Chondrocyte (in vitro differentiated cells): ENCODE measurements at regions not wholly inside any gene's neighbourhood (a gene's known extent, or its start where the extent isn't known, plus 50 kb on each side); places are given as distances from the start of the nearest gene placed in this dataset.

Experiments
- DNase-seq: peaks from one replicate; pipeline ENCODE4 v3.0.0; 2021; ENCODE audit warnings: mixed read lengths, low spot score
- H3K27ac Mint-ChIP-seq: one replicate; pipeline ENCODE4 v1.8.0; 2021; ENCODE audit warnings: mild to moderate bottlenecking, moderate library complexity, mixed read lengths; ENCODE audit not compliant: unreplicated experiment
- H3K27me3 Mint-ChIP-seq: 2 replicates; pipeline ENCODE4 v1.8.0; 2021; ENCODE audit warnings: low read depth, mixed read lengths
- H3K36me3 Mint-ChIP-seq: 2 replicates; pipeline ENCODE4 v1.8.0; 2021; ENCODE audit warnings: low read depth, mixed read lengths
- H3K4me1 Mint-ChIP-seq: 2 replicates; pipeline ENCODE4 v1.8.0; 2021; ENCODE audit warnings: low read depth, mild to moderate bottlenecking, mixed read lengths
- H3K4me3 Mint-ChIP-seq: one replicate; pipeline ENCODE4 v1.8.0; 2021; ENCODE audit warnings: mild to moderate bottlenecking, moderate library complexity, mixed read lengths; ENCODE audit not compliant: unreplicated experiment
- H3K9me3 Mint-ChIP-seq: 2 replicates; pipeline ENCODE4 v1.8.0; 2021; ENCODE audit warnings: low read depth, mixed read lengths
- CTCF ChIP-seq: fragments of 200-600 bp; sonication (generic); IDR thresholded peaks from 2 replicates; pipeline ENCODE4 v1.5.0; 2021; ENCODE audit warnings: antibody characterized with exemption, mild to moderate bottlenecking, moderate library complexity

- H3K4me1 Mint-ChIP-seq, result no peaks in the 10 kb centered on the region
- TF ChIP-seq CTCF, result no peak
- no peak overlapping the region for H3K4me3 Mint-ChIP-seq
- H3K27me3 Mint-ChIP-seq, result no peaks in the 10 kb centered on the region
- no peak overlapping the region for H3K27ac Mint-ChIP-seq
- DNase-seq, result no peak
- H3K9me3 Mint-ChIP-seq, result peaks cover 3% of the 10 kb centered on the region
- no peaks in the 10 kb centered on the region for H3K36me3 Mint-ChIP-seq
These were observed 217.0 kb upstream of the ZNF521 start for GRCh38 chr18:25568986-25569385.

DNA sequence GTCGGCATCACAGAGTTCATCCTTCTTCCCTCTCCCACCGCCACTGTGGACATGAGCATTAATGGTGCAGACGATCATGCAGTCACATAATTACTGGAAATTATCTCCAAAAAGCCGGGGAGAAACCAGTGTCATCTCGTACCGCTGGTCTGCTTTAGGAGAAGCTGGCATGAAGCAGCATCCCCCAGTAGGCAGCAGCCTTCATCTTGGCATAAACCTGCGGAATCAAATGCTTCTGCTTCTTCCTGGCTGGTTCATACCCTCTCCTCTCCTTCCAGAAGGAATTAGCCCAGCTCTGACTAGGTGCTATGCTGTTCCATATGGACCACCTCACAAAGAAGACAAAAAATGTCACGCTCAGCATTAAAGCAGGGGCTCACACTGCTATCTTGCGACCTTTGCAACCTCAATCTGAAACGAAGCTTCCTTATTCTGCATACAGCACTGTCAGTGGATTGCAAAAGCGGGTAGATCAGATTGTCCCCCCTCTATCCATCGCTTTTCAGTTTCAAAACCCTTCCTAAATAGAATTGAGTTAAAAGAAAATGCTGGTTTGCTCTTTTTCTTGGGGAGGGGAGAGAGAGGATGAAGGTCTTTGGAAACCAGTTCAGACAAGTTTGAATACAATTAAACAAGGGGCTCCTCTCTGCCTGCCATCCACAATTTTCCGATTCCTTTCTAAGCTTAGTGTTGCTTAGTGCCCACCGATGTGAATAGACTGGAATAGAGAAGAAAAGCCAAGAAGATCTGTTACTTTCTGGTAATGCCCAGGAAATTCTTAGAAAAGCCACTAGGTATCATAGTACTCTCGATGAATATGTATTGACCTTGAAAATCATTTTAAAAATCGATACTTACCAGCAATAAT is 212.1 kb upstream of the ZNF521 start:
- H3K27me3 Mint-ChIP-seq, result no peaks in the 10 kb centered on the region
- no peak overlapping the region for H3K4me3 Mint-ChIP-seq
- TF ChIP-seq CTCF, result no peak
- no peak overlapping the region for H3K27ac Mint-ChIP-seq
- H3K9me3 Mint-ChIP-seq, result peaks cover 3% of the 10 kb centered on the region
- H3K36me3 Mint-ChIP-seq, result no peaks in the 10 kb centered on the region
- no peak for DNase-seq
- H3K4me1 Mint-ChIP-seq, result no peaks in the 10 kb centered on the region

- Mint-ChIP-seq H3K4me1 (no peaks in the 10 kb centered on the region), H3K27me3 (no peaks in the 10 kb centered on the region), H3K9me3 (peaks cover 3% of the 10 kb centered on the region), H3K36me3 (no peaks in the 10 kb centered on the region), H3K27ac (no peak overlapping the region), H3K4me3 (no peak overlapping the region)
- no peak for DNase-seq
- TF ChIP-seq CTCF, result no peak
These were observed 211.4 kb upstream of the ZNF521 start for GRCh38 chr18:25563346-25563745.

DNA sequence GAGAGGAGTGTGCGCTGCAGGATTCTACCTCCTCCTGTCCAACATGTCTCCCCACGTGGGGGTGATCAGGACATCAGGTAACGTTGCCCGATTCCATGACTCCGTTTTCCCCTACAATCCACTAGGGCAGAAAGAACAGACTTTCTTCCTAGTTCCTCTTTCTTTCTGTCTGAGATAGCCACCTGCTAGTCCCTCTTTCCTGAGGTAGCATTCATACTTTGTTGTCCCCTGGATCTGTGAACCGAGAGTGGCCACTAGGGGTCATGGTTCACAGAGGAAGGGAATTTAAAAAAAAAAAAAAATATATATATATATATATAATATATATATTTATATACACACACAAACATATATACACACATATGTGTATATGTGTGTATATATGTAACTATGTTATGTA is 210.0 kb upstream of the ZNF521 start:
- Mint-ChIP-seq H3K27me3 (no peaks in the 10 kb centered on the region), H3K27ac (no peak overlapping the region), H3K4me3 (no peak overlapping the region), H3K4me1 (no peaks in the 10 kb centered on the region), H3K36me3 (no peaks in the 10 kb centered on the region), H3K9me3 (peaks cover 3% of the 10 kb centered on the region)
- DNase-seq, result no peak
- peak; percentile 80 for TF ChIP-seq CTCF

- no peak for TF ChIP-seq CTCF
- Mint-ChIP-seq H3K36me3 (no peaks in the 10 kb centered on the region), H3K9me3 (no peaks in the 10 kb centered on the region), H3K27me3 (no peaks in the 10 kb centered on the region), H3K27ac (no peak overlapping the region), H3K4me3 (no peak overlapping the region), H3K4me1 (no peaks in the 10 kb centered on the region)
- DNase-seq, result no peak
These were observed 208.4 kb upstream of the ZNF521 start for GRCh38 chr18:25560369-25560768.
